ENCODE measurements at regions not wholly inside any gene's neighbourhood (a gene's known extent, or its start where the extent isn't known, plus 50 kb on each side); places are given as distances from the start of the nearest gene placed in this dataset.

DNA sequence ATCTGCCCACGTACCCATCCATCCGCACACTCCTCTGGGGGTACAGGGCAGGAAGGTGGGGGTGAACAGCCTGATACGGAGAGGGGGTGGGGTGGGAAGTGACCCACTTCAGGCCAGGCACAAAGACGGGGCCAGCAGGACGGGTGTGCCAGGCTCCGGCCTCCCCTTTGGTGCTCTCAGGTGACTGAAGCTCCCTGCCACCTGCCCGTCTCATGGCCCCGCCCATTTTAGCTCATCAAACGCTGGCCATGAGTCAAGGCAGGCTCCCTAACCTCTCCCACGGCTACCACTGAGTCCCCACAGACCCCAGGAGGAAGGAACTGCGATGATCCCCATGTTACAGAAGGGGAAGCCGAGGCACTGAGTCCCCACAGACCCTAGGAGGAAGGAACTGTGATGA is 109.6 kb downstream of the CRYAA start:
- H3K9me3 ChIP-seq = no peaks in the 10 kb centered on the region
- H3K36me3 ChIP-seq = no peaks in the 10 kb centered on the region
- H3K4me1 ChIP-seq = peaks cover 0 to 23% (median 0%) of the 10 kb centered on the region in 4 donors
- DNase-seq (ENCODE audit: low spot score in 2 of 2) = no peak
- H3K27me3 ChIP-seq = peaks cover 0 to 40% of the 10 kb centered on the region in 2 donors
- TF ChIP-seq POLR2A (IDR thresholded peaks at IDR 0.05) = no peak
- TF ChIP-seq, protein P1, sequence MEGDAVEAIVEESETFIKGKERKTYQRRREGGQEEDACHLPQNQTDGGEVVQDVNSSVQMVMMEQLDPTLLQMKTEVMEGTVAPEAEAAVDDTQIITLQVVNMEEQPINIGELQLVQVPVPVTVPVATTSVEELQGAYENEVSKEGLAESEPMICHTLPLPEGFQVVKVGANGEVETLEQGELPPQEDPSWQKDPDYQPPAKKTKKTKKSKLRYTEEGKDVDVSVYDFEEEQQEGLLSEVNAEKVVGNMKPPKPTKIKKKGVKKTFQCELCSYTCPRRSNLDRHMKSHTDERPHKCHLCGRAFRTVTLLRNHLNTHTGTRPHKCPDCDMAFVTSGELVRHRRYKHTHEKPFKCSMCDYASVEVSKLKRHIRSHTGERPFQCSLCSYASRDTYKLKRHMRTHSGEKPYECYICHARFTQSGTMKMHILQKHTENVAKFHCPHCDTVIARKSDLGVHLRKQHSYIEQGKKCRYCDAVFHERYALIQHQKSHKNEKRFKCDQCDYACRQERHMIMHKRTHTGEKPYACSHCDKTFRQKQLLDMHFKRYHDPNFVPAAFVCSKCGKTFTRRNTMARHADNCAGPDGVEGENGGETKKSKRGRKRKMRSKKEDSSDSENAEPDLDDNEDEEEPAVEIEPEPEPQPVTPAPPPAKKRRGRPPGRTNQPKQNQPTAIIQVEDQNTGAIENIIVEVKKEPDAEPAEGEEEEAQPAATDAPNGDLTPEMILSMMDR (IDR thresholded peaks at IDR 0.05) = no peak
- no peak for TF ChIP-seq EP300 (IDR thresholded peaks at IDR 0.05)
- no peak overlapping the region for H3K4me3 ChIP-seq
- WGBS, 2 donors = 56 to 64% methylated on average over 9 to 12 of the region's 12 CpGs
- no peak overlapping the region for H3K27ac ChIP-seq

DNA sequence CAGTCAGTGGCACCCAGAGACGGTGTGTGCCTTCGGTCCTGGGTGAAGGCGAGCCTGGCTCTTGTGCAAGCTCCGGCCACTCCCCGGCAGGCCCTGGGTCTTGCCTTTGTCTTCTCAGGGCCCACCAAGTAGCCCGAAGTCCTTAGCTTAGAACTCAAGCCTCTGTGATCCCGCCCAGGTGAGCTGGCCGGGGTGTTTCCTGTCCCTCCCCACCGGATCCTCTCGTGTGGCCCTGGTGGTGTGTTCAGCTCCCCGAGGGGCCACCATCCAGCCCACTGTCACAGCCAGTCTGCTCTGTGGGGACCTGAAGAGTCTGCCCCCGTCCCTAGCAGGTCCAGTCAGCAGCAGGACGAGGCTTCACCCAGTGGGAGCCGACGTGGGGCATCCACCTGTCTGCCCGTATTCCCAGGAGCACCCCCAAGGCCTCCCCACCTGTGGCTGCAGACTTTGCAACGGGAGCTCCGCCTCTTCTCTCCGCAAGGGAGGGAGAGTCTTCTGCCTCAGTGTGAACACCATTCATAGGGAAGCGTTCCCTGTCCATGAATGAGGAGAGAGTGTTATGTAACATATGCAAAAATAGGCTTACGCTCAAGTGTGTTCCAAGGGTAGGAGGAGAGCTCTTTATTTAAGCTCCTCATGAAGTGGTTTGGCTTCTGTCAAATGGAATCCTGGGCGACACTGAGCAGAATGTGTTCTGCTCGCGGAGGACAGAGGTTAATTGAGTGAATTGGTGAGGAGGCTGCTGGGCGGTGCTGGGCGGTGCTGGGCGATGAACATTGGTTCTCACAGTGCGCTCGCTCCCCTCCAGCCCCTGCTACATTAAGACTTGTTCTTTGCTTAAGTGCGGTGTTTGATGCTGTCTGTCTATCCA is 108.9 kb downstream of the CRYAA start:
- Histone ChIP-seq H3K27me3 (peaks cover 0 to 40% of the 10 kb centered on the region in 2 donors), H3K4me1 (peaks cover 0 to 23% (median 0%) of the 10 kb centered on the region in 4 donors), H3K9me3 (no peaks in the 10 kb centered on the region), H3K36me3 (no peaks in the 10 kb centered on the region), H3K4me3 (no peak overlapping the region), H3K27ac (no peak overlapping the region)
- TF ChIP-seq, protein P1 (IDR thresholded peaks at IDR 0.05) = no peak
- TF ChIP-seq EP300 (IDR thresholded peaks at IDR 0.05) (no peak), POLR2A (IDR thresholded peaks at IDR 0.05) (no peak)
- DNase-seq (ENCODE audit: low spot score in 2 of 2) = no peak
- WGBS, 2 donors = 30 to 51% methylated on average over 16 to 27 of the region's 30 CpGs

DNA sequence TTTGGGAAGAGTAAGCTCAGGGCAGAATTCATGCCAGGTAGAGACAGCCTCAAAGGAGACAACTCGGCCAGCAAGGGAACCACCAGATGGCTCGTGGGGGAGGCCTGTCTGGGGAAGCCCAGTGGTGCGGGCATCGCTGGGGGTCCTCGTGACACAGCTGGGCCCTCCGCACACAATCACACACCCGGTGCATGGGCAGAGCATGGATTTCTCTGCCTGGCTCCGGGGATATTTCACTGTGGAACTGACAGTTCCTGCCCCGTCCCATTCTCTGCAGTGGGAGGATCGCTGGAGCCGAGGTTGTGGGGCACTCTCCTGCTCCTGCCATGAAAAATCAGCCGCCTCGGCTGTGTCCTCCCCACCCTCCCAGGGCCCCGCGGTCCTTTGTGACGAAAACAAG is 108.0 kb downstream of the CRYAA start:
- 72 to 73% methylated on average over 7 to 16 of the region's 16 CpGs for WGBS, 2 donors

DNA sequence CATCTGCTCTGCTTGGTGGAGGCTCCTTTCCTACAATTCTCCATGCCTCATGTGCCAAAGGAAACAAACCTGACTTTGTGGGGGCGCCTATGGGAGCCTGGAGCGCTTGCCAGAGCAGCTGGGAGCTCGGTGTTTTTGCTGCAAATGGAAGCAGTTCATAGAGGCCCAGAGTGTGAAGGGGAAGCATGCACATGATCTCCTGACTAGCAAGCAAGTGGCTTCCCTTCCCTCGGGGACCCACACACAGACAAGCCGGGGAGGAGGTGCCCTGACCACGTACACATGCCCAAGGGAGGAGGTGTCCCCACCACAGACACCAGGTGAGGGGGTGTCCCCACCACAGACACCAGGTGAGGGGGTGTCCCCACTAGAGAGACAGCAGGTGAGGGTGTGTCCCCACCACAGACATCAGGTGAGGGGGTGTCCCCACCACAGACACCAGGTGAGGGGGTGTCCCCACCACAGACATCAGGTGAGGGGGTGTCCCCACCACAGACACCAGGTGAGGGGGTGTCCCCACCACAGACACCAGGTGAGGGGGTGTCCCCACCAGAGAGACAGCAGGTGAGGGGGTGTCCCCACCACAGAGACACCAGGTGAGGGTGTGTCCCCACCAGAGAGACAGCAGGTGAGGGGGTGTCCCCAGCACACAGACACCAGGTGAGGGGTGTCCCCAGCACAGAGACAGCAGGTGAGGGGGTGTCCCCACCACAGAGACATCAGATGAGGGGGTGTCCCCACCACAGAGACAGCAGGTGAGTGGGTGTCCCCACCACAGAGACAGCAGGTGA is 106.8 kb downstream of the CRYAA start:
- peaks cover 0 to 40% of the 10 kb centered on the region in 2 donors for H3K27me3 ChIP-seq
- no peak for DNase-seq (ENCODE audit: low spot score in 2 of 2)
- TF ChIP-seq EP300 (IDR thresholded peaks at IDR 0.05) (no peak), POLR2A (IDR thresholded peaks at IDR 0.05) (no peak)
- TF ChIP-seq, protein P1 (IDR thresholded peaks at IDR 0.05) = no peak
- no peak overlapping the region for H3K4me3 ChIP-seq
- no peaks in the 10 kb centered on the region for H3K9me3 ChIP-seq
- WGBS, 2 donors = 19 to 35% methylated on average over 5 of the region's 6 CpGs
- no peaks in the 10 kb centered on the region for H3K36me3 ChIP-seq
- H3K27ac ChIP-seq = no peak overlapping the region
- H3K4me1 ChIP-seq = peaks cover 0 to 28% (median 0%) of the 10 kb centered on the region in 4 donors

More for the DNA sequence above, 108.0 kb downstream of the CRYAA start:
- Histone ChIP-seq H3K36me3 (no peaks in the 10 kb centered on the region), H3K4me3 (no peak overlapping the region), H3K4me1 (peaks cover 0 to 23% (median 0%) of the 10 kb centered on the region in 4 donors), H3K27ac (no peak overlapping the region), H3K9me3 (no peaks in the 10 kb centered on the region), H3K27me3 (peaks cover 0 to 40% of the 10 kb centered on the region in 2 donors)
- TF ChIP-seq POLR2A (IDR thresholded peaks at IDR 0.05) = no peak
- no peak for TF ChIP-seq EP300 (IDR thresholded peaks at IDR 0.05)
- TF ChIP-seq, protein P1 (IDR thresholded peaks at IDR 0.05) = no peak
- no peak for DNase-seq (ENCODE audit: low spot score in 2 of 2)

DNA sequence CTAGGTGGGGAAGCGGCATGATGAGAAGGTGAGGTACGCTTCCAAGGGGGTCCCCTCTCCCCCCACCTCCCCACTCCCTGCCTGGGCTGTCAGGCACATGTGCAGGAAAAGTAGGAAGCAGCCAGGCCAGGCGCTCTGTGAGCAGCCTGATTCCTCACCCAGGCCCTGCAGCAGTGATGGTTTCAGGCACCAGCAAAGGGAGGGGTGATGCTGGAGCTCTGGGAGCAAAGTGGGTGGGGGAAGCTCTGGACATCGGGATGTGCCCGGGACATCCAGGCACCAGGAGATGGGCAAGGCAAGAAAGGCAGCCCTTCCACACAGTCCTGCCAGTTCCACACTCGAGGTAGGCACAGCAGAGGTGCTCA is 106.1 kb downstream of the CRYAA start:
- H3K27ac ChIP-seq = no peak overlapping the region
- DNase-seq (ENCODE audit: low spot score in 2 of 2) = no peak
- WGBS, 2 donors = 51 to 61% methylated on average over 6 of the region's 6 CpGs
- H3K4me1 ChIP-seq = peaks cover 0 to 34% (median 0%) of the 10 kb centered on the region in 4 donors
- TF ChIP-seq, protein P1 (IDR thresholded peaks at IDR 0.05) = no peak
- TF ChIP-seq POLR2A (IDR thresholded peaks at IDR 0.05) (no peak), EP300 (IDR thresholded peaks at IDR 0.05) (no peak)
- H3K9me3 ChIP-seq = no peaks in the 10 kb centered on the region
- no peak overlapping the region for H3K4me3 ChIP-seq
- H3K27me3 ChIP-seq = peaks cover 0 to 40% of the 10 kb centered on the region in 2 donors
- no peaks in the 10 kb centered on the region for H3K36me3 ChIP-seq
